A204.1 (cell line): ENCODE measurements at regions not wholly inside any gene's neighbourhood (a gene's known extent, or its start where the extent isn't known, plus 50 kb on each side); places are given as distances from the start of the nearest gene placed in this dataset.

Experiments used
- FAIRE-seq: peaks from 2 replicates; lab custom pipeline; 2012; peaks lifted over from hg19 to GRCh38; lab: Jason Lieb, UNC

DNA sequence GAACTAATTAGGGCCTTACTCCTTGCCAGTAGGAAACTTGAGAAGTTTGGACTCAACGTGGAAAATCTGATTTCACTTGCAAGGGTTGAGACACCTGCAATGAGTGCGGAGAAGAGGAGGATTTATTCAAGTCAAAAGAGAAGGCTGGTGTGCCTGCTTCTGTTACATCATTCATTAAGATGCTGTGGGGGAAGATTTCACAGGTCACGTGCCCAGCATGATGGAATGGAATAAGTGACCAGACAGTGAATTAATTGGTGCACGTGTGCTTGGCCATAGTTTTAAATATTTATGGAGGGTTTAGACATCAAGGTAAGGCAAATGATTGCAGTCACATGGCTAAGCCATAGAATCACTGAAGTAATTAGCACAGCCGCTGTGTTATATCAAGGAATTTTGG is 155.0 kb downstream of the C7orf25 start:
- FAIRE-seq: no peak

DNA sequence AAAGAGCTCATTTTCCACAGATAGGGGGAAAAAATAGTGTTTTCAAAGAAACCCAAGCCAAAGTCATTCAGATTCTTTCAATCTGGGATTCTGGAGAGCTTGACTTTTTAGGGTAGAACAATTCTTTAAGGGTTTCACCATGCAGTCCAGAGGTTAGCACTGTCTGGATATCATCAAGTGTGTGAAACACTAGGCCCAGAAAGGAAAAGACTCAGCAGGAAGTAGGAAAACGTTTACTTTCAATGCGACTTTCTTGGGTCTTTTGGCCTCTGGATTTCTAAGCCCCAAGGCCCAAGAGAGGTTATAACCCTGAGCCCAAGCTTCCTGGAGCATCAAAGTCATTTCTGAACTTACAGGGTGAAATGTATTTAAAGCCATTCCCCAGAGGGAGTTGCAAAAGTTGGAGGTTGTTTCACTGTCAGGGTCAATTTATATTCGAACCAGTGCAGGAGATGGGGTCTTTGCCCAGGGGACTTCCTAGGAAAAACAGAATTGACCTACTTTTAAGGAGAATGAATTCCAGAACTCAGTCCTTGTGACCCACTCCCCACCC is 158.0 kb downstream of the C7orf25 start:
- no peak for FAIRE-seq

DNA sequence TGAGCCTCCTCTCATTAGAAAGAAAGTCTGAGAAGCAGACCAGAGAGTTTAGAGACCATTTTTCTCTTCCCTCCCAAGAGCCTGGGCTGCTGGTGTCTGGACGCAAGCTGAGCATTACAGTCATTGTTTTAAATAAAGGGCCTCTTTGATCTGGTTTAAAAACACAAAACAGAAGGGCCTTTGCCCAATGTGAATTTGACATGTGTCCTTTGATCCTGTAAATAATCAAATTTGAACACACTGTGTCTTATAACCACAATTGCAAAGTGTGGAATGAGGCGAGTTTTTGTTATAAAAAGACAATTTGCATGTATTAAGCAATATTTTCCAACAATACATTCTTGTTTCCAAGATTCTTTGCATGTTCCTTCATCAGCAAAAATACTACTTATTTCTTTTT is 158.5 kb downstream of the C7orf25 start:
- no peak for FAIRE-seq

DNA sequence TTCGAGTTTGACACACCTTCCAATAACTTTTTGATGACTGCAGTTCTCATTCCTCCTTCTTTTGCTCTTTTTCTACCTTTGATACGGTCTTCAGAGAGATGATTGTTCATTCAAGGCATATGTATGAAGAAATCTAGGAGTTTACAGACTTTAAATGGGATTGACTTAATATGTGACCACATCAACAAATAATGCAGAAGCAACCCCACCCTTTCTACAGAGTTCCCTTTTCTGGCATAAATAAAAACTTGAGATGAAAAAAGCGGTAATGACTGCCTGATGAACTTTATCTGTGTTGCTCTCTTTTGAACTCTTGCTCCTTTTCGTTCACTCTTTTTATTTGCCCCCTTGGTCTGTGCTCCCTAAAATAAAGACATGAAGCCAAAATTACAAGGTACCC is 161.7 kb downstream of the C7orf25 start:
- no peak for FAIRE-seq

DNA sequence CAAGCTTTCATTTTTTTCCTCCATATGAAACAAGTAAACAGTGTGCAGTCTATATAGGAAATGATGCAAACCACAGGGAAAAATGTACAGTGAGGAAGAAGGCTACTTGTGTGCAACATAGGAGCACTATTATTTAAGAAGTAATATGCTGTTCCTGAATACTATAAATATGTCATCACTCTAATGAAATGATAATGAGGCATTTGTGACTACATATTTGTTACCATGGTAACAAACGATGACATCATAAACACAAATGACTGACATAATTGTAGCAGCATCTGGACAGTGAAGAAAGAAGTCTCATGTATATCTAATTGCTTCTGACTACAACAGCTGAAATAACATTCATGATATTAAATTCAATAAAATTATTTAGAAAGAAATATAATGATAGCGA is 164.8 kb downstream of the C7orf25 start:
- no peak for FAIRE-seq

DNA sequence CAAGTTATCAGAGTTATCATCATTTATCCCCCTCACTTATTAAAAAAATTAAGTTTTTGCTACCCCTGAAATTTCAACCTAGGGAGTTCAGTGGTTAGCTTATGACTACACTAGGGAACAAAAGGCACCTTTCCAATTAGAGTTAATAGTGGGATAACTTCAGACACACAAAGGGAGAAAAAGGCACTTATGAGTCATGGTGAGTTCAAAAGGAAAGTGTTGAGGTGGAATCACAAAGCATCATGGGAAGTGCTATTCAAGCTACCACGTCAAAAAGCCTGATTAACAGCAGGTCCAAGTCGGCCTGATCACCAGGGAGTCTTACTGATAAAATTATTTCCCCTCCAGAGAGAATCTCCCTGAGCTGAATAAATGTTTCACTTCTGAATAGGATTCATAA is 165.7 kb downstream of the C7orf25 start:
- FAIRE-seq: no peak

DNA sequence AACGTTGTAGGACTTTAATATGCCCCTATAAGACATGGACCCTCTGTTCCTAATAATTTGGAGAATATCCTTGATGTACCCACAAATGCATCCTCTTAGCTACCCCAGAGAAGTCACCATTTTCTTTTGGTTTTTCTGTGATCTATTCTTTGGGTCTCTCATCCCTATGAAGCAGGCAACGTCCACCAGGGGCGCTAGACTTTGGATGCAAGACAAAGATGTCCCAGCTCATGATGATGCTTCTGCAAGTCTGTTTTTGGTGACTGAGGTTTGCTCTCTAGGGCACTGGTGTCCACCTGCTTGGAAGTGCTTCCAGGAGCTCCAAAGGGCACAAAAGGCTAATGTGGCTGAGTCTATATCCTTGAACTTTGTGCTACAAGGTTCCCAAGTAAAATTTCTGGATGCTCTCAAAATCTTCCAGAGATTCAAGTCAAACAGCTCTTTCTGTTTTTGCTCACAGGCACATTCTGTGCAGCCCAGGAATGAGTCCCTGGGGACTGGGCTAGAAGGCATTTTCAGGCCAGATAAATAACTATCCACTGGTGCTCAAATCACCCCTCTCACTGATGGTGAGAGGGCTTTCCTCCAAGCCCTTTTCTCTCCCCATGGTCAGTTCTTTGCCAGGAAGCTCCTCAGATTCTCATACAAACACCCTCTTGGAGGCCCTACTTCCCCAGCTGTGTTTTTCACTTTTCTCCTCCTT is 166.4 kb downstream of the C7orf25 start:
- FAIRE-seq: no peak

DNA sequence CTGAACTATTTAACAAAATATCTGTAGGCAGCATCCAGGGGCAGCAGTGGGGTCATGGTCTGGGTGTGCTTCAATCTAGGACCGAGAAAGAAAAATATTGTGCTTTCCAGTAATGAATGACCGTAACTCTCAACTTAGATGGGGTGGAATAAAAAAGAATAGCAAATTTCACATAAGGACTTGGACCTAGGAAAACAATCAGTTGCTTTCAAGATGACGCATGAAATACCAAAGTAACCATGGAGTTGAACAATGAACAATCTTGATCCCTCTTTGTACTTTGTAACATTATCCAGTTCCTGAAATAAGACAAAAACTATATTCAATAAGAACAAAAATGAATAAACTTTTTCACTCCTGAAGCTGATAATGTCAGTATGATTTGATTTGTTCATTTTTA is 167.1 kb downstream of the C7orf25 start:
- FAIRE-seq: no peak

DNA sequence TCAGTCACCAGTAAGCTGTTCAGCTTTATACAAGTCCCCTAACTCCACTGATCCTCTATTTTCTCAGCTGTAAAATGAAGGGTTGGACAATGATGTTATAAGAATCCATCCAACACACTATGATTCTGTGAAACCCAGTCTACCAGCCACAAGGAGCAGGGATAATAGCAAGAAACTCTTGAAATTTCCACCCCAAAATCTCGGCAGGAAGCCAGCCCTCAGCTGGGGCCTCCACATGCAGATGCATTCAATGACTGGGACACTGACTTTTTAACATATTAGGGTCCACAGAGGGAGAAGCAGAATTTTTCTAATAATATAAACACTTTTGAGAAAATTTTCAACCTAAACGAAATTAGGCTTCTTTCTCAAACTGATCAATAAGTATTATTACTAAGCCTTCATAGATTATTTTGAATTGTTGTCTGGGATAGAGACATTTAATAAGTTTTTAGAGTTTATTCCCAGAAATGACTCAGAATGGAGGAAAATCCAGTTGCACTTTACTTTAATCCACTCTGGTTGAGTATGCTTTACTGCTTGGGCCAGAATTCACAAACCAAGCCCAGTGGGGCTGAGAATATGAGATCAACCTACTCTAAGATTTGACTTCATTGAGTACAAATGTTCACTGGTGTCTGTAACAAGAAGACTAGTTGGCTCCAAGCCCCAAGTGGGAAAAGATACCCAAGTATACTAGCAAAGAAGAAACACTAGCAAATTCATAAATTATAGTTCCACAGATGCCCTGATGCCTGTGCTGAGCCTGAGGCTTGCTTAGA is 168.6 kb downstream of the C7orf25 start:
- no peak for FAIRE-seq

DNA sequence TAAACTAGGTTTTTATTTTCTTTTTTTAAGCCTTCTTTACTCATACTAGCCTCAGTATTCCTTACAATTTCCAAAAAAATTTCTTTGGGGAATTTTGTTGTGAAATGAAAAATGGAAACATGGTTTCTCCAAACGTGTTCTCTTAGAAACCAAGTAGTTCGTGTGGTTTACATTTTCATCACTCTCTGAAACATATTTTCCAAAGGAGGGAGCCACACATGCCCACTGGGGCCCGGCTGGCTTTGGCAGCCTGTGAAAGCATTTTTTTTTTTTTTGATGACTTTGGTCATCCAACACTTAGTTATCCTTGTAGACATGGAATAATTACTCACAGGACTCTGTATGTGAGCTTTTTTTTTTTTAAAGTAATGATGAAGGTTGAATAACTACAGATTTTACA is 169.6 kb downstream of the C7orf25 start:
- FAIRE-seq: no peak

DNA sequence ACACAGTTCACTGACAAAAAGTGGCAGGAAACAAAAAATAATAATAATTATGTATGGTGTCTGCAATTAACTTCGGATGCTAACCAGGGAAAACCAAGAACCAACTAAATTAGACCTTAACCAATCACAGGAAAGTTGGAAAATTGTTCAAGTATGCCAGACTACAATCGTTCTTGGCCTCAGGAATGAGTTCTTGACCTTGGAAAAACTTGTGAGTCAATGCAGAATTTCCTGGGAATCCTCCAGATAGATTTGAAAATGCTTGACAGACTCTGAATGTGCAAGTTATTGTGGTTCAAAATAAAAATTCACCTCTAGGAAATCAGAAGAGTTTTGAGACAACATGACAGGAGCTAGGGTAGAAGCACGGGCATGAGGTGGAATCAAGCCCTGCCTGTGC is 171.5 kb downstream of the C7orf25 start:
- FAIRE-seq: no peak

DNA sequence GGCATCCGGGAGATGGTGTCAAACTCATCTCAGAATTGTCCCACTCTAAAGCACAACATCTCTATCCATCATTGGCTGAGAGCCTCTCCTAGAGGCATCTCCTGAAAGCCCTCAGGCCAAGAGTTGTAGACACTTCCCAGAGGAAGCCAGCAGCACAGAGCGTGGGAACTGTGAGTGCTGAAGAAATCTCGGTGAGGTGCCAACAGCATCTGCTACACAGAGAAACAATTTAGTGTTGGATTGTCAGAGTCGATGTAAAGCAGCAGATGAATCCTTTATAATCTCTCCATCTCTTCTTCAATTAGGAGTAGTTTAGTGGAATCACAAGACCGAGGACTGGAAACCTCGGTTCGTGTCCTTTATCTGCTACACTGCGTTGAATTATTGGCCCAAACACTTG is 172.2 kb downstream of the C7orf25 start:
- no peak for FAIRE-seq

DNA sequence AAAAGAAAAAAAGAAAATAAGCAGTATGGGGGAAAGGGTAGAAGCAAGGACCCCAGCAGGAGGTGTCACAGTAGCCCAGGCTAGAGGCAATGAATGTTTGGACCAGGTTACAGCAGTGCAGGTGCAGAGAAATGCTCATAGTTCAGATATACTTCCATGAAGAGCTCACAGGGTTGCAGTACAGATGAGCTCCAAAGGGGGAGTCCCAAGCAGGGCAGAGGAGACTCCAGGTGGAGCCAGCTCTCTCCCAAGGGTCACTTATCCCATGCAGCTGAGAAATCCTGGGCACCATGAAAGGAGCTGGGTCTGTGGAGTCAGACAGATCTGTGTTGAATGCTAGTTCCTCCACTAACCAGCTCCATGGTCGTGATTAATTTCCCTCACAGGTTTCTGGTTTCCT is 174.9 kb downstream of the C7orf25 start:
- FAIRE-seq: no peak

DNA sequence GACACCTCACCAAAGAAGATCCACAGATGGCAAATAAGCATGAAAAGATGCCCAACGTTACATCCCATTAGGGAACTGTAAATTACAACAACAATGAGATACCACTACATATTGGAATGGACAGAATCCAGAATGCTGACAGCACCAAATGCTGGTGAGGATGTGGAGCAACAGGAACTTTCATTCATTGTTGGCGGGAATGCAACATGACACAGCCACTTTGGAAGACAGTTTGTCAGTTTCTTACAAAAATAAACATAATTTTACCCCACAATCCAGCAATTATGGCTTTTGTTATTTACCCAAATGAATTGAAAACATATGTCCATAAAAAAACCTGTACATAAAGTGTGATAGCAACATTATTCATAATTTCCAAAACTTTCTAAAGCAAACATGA is 176.8 kb downstream of the C7orf25 start:
- no peak for FAIRE-seq

DNA sequence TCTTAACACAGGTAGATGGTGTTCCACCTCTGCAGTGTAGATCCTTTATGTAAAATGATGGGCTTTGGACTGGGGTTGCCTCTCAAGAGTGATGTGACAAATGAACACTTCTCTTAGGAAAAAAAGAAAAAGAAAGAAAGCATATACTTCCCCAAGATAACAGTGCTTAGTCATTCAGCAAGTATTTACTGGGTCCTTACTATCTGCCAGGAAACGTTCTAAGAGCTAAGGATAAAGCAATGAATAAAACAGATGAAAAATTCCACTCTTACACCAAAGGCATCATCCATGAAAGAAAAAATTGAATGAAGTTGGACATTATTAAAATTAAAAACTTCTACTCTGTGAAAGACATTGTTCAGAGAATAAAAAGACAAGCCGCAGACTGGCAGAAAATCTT is 177.3 kb downstream of the C7orf25 start:
- FAIRE-seq: no peak

DNA sequence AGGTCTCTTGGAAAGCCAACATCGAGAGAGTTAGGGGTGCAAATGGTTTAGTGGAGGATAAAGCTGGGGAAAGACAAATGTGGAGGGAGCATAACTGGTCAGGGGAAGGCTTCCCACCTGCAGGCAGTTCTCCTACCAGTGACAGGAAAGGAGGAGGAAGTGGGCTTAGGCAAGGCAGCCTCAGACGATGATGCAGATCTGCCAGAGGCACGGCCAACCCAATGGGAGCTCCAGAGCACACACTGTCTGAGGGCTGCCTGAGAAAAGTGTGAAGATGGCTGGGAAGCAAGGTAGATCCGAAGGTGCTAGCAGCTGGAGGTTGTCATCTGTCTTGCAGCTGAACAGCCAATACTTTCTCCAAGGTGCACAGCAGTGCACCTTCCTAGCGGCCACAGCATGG is 178.8 kb downstream of the C7orf25 start:
- no peak for FAIRE-seq

DNA sequence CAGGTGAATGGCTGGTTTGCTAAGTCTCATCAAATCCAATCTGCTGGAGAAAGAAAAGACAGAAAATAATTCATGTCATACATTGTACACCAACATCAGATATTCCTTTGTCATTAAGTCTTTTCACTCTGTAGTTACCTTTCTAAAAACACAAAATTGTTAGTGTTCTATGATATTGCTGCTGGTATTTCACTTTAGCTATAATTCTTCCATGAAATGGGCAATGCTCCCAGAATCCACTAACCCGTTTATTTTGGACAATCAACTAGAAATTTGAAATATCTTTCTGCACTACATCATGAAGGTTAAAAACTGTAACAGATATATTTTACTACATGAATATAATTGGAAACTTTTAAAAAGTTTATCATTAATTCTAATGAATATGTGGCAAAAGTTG is 181.3 kb downstream of the C7orf25 start:
- no peak for FAIRE-seq

DNA sequence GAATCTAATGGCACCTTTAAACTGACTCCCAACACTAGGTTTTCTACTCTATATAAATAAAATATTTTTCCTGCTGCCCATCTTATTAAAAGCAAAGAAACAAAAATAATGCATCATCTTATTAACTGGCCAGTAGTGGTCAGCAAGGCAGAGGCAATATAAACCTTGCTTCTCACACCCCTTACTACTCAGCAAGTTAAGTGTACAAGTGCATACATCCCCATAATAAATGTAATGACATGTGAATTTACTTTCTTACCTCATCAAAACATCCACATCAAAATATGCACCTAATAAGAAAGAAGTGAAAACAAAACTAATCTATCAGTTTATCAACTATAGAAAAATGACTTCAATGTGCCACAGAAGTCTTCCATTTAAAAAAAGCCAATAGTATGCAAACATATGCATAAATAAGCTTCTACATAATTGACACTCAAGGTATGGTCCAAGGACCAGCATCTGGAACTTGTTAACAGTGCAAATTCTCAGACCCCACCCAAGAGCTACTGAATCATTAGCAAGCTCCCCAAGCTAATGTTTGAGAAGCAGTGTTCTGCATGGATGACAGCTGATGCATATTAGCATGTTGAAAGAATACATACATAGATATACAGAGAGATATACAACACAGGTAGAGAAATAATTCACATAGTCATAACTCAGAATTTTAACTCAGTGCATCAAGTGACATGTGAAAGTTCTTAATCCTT is 182.7 kb downstream of the C7orf25 start:
- FAIRE-seq: no peak

DNA sequence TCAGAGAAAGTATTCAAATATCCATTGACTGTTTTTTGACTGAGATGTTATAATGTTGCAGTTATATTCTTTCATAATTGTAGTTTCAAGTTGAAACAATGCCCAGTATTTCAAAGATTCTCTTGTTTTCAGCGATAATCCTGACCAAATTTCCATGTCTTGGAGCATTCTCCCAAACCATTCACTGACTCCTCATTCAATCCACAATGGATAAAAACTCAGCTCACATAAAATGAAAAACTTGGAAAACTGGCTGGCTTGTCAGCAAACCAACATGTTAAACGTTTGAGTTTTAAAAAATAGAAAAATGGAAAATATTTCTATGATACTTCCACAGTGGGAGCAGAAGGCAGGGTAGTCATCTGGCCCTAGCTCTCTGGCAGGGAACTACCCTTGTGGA is 184.4 kb downstream of the C7orf25 start:
- no peak for FAIRE-seq

DNA sequence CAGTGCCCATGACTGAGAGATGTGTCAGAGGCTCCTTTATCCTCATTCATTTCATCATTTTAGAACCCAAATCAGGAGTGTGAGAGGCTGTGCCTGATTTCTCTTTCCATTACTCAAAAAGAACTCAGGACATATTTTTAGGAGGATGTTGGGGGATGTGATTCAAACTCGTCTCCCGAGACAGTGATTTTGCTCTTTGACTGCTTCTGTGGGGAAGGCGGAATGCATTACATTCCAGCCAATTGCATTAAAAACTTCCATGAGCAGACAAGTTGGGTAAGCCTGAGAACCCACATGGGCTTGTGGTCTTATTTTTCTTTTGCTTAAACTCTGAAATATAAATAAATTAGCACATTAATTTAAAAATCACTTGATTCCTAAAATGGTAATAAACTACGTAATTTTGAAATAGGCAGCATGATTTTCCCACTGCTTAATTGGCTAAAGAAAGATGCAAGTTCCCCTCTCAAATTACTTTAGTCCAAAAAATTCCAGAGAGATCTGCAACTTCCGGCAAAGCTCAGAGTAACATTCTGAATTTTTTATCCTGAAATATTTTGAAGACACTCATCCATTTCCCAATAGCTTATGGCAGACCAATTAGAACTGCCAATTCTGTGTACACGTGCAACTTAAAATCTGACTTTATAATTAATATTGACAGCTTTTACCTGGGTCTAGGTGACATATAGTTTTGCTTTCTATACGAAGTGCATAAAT is 185.6 kb downstream of the C7orf25 start:
- no peak for FAIRE-seq

DNA sequence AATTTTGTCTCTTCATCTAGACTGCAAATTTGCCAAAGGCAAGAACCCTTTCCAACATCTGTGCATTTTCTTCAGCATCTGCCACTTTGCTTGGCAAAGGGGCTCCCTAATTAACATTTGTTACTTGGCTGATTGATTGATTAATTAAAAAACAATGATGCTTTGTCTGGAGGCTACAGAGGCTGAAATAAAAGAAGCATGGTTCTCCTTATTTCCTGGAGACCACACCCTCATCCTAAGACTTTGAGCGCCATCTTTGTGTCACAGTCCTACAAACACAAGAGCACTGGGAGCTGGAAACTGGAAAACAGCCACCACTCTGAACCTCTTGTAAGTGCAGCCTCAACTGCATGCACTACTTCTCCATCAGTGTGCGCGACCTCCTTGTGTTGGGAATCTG is 189.2 kb downstream of the C7orf25 start:
- FAIRE-seq: no peak

DNA sequence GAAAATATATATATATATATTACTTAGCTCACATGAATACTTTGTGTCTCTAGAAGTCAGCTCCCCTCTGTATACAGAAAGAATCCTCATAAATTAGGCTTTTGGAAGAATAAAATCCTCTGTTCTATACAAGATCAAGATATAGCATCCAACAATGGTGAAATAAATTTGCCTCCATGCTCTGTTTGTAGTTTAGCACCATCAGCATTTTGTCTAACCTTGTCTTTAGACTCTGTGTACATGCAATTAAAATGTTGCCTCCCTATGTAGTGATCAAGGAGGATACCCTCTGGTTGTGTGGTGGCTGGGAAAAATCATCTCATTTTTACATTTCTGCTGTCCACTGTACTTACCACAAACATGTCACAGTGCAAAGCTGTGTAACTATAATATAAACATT is 189.7 kb downstream of the C7orf25 start:
- FAIRE-seq: no peak
